NCI-H1930 (cell line): ENCODE measurements at regions not wholly inside any gene's neighbourhood (a gene's known extent, or its start where the extent isn't known, plus 50 kb on each side); places are given as distances from the start of the nearest gene placed in this dataset.

ENCODE experiments used
- DNase-seq, 2 experiments: peaks; one replicate each; lab custom pipeline; 2025; lab: John Stamatoyannopoulos, UW

DNA sequence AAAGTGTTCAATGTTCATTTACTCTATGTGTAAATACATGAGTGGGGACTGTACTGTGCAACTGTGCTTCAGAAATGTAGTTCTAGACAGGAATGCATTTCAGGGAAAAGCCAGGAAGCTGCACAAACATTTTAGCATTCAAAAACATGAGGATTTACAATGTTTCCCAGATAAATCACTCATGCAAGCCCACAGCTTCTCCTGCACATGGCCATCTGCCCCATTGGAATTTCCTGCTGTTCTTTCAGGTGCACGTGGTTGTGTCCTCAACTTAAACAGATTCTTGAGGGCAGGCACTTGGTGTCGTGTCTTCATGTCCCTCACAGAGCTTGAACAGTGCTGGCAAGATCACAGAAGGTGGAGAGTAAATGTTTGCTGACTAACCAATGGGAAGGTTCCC is 101.5 kb downstream of the UNC5CL start:
- DNase-seq: no peak

DNA sequence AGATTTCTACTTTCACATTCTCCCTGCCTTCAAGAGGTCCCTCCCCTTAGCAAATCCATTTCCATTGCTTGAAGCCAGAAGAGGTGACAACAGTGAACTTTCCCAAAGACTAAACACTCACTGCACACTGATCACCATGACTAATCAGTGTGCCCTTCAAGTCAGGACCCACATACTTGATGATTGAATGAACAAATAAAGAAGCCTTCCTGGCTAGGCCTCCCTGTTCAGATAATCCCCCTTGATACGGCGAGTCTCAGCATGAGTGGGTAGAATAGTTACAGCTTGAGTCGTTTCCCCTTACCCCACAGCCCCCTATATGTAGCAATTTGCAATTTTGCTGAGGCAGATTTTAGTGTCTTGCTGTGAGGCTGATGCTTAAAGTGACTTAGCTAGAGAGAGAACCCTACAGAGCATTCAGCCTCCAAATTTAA is 102.2 kb downstream of the UNC5CL start:
- no peak for DNase-seq

- DNase-seq: no peak
These were observed 105.2 kb downstream of the UNC5CL start for GRCh38 chr6:40933864-40934263.

- no peak for DNase-seq
These were observed 106.1 kb downstream of the UNC5CL start for GRCh38 chr6:40932953-40933352.

GRCh38 chr6:40932366-40932765 is 106.7 kb downstream of the UNC5CL start:
- no peak for DNase-seq

DNA sequence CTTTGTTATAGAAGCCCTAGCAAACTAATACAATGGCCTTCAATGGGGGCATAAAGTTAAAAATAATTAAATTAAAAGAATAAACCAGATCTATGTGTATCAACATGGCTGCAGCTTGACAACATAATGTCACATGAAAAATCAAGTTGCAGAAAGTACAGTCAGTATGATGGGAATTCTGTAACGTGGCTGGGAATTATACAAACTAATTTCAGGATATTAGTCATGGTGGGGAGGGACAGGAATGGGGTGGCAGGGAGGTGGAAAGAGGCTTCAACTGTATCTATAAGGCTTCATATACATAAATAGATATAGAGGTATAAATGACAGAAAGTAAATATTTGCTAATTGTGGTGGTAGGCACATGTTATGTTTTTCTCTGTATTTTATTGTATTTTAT is 107.1 kb downstream of the UNC5CL start:
- DNase-seq: no peak

DNA sequence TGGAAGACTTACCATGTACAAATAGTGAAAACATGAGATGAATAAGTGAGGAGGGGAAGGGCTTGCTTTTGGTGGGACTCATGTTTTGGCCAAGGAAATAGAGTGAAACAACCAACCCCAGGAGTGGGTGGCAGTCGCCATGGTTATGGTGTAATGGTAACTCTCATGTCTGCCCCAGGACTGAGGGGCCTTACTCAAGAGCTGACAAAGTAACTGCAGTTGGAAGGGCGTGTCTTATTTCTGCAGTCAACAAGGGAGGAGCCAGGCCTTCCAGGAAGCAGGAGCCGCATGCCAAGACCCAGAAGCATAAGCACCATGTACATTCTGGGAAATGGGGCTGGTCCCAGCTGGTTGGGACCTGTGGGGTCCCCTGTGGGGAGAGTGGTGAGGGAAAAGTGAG is 108.5 kb downstream of the UNC5CL start:
- no peak for DNase-seq

- no peak for DNase-seq
These were observed 109.0 kb downstream of the UNC5CL start for GRCh38 chr6:40930045-40930444.

- DNase-seq: no peak
These were observed 109.8 kb downstream of the UNC5CL start for GRCh38 chr6:40929176-40929575.

- no peak for DNase-seq
These were observed 110.3 kb downstream of the UNC5CL start for GRCh38 chr6:40928763-40929162.

DNA sequence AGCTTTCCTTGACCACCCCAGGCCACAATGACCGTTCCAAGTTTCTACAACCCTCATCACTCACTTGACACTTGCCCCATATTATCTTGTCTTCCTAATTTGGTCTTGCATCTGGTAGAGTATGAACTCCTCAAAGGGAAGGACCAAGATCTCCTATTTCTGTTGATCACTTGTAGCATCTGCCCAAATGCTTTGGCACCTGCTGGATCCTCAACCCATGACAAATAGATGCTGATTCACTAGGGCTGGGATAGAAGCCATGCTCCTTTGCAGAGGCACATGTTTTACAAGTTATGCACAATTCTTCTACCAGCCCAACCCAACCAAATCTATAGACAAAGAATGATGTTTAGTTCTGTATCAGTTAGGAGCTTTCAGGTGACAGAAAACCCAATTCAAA is 110.7 kb downstream of the UNC5CL start:
- DNase-seq: no peak

- no peak for DNase-seq
These were observed 113.7 kb downstream of the UNC5CL start for GRCh38 chr6:40925341-40925740.

DNA sequence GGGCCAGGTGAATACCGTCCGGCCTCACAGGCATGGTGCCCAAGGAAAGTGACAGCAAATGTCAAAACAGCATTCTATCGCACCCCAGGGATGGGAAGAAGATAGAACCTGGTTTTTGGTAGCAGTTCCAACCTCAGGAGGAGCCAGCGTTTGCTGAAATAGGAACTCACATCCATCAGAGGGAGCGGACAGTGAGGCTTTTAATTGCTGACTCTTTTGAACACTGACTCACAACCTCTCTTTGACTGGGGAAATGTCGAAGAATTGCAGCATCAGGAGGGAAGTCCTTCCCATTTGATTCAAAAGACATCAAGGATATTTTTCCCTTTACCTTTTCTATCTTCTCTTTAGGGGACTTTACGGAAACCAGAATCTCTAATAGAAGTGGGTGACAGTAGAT is 114.2 kb downstream of the UNC5CL start:
- no peak for DNase-seq

DNA sequence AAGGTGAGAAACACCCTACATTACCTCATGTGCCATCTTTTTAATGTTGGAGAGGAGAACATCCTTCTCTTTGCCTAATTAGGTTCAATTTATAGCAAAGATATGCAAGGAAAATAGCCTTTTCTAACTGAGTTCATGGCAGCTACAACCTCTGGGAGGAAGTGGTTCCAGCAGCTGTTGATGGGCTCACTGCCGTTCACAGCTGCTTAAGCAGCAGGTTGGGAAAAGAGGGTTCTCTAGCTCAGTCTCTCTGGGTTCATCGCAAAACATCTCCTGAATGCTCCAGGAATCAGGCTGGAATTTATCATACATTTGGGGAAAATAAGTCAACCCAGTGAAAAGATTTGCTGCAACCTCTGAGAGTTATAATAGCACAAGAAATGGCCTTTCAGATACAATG is 115.1 kb downstream of the UNC5CL start:
- DNase-seq: no peak

- DNase-seq: no peak
These were observed 115.7 kb downstream of the UNC5CL start for GRCh38 chr6:40923326-40923725.

- DNase-seq: no peak
These were observed 116.7 kb downstream of the UNC5CL start for GRCh38 chr6:40922281-40922680.

DNA sequence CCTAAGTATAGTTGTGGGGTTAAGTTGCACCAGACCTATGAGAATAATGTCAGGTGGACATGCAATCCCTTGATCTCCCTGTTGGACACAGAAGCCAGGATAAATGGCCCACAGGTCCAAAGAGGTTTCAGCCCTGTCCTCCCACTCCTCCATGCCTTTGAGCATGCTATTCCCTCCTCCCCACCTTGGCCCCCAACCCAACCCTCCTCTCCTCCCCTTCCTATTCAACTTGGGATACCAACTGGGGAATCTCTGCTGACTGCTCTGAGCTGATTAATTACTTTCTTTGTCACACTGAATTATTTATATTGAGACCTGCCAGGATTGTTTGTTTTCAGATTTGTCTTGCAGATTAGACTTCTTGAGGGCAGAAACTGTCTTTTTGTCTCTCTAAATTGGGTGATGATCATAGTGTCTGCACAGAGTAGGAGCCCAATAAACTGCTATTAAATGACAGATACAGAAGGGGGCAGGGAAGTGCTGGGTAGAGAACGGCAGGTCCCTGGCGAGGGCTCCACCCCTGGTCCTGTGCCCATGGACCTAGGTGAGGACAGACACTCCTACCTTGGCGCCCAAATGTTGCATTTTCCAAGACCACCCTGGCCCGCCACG is 120.9 kb downstream of the UNC5CL start:
- no peak for DNase-seq

- no peak for DNase-seq
These were observed 121.4 kb downstream of the UNC5CL start for GRCh38 chr6:40917603-40918002.

- no peak for DNase-seq
These were observed 122.2 kb downstream of the UNC5CL start for GRCh38 chr6:40916845-40917244.

- no peak for DNase-seq
These were observed 123.9 kb downstream of the UNC5CL start for GRCh38 chr6:40915165-40915564.

DNA sequence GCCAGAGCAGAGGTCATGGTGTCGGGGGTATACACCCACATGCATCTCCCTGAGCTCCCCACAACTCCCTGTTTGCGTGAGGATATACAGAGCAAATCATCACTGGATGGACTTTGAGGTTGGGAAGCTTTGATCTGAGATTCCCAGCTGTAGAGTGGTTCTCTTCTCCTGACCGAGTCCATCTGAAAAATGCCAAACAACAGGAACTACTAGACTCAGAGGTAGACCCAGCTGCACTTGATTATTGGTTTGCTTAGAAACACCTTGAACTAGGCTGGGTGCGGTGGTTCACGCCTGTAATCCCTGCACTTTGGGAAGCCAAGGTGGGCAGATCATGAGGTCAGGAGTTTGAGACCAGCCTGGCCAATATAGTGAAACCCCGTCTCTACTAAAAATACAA is 125.0 kb downstream of the UNC5CL start:
- DNase-seq: no peak

GRCh38 chr6:40912158-40912946 is 126.7 kb downstream of the UNC5CL start:
- DNase-seq: peak in 1 of 2 experiments; percentile 25

DNA sequence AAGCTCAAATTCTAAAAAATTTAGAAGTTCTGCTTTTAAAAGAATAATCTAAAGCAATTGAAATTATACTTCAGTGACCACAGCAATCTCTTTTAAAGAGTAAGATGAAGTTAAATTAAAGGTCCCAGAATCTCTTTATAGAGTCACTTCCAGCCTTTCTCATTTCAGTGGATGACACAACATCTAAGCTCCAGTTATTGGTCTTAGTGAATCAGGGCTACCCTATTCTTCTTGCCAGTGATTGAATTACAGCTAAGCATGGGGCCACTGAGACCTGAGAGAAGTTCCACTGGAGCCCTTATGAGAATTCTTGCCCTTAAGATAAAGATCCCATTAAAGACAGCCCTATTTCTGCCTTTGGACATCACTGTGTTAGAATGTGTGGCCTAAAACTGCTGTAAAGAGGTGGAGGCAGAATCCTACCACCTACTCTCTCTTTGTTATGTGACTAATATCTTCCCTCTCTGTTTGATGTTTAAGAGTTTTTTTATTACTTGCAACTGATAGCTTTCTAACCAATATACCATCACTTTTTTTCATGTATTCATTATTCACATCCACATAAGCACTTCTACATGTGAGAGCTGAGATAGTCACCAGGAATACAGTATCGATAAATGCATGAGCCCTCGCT is 128.6 kb downstream of the UNC5CL start:
- no peak for DNase-seq
